GM18951 (cell line): ENCODE measurements at regions not wholly inside any gene's neighbourhood (a gene's known extent, or its start where the extent isn't known, plus 50 kb on each side); places are given as distances from the start of the nearest gene placed in this dataset.

Source experiments
- POLR2A ChIP-seq: IDR thresholded peaks from 4 replicates; pipeline ENCODE4 v1.6.1; 2011; ENCODE audit warnings: mild to moderate bottlenecking; ENCODE audit not compliant: insufficient read length, insufficient read depth; ENCODE audit errors: extremely low read depth
- in situ Hi-C: fragments of 300-500 bp; cut with MboI; formaldehyde crosslinking; loops from one replicate; pipeline ENCODE4 v1.12.0; 2022; ENCODE audit warnings: low sequenced_read_pairs, mixed read lengths, inconsistent platforms; ENCODE audit not compliant: unreplicated experiment

DNA sequence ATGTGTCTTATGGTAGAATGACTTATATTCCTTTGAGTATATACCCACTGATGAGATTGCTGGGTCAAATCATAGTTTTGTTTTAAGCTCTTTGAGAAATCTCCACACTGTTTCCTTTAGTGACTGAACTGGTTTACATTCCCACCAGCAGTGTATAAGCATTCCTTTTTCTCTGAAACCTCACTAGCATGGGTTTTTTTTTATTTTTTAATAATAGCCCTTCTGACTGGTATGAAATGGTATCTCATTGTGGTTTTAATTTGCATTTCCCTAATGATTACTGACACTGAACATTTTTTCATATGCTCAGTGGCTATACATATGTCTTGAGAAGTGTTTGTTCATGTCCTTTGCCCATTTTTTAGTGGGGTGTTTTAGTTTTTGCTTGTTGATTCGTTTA lies 494.3 kb downstream of the SQOR start:
- TF ChIP-seq POLR2A, result no peak
- in situ Hi-C loops, result no loop called here

- in situ Hi-C loops, result no loop called here
- no peak for TF ChIP-seq POLR2A
These were observed 497.0 kb downstream of the SQOR start for GRCh38 chr15:46131876-46132275.

DNA sequence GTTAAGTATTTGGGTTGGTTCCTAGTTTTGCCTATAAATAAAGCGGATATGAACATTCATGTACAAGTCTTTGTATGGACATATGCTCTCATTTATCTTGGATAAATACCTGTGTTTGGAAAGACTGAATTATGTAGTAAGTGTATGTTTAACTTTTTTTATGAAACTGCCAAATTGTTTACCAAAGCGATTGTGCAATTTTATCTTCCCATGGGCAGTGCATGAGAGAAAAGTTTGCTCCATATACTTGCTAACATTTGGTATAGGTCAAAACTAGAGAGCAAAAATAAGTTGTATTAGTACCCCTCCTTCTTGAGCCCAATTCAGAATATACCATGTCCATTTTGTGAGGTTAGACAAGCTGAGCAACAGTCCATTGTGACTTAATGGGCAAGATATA lies 502.6 kb downstream of the SQOR start:
- in situ Hi-C loops, result no loop called here
- TF ChIP-seq POLR2A, result no peak

GRCh38 chr15:46146002-46146401 lies 511.2 kb downstream of the SQOR start:
- no peak for TF ChIP-seq POLR2A
- in situ Hi-C loops, result no loop called here

- TF ChIP-seq POLR2A, result no peak
- in situ Hi-C loops, result no loop called here
These were observed 512.1 kb downstream of the SQOR start for GRCh38 chr15:46146915-46147314.

- no peak for TF ChIP-seq POLR2A
- in situ Hi-C loops, result no loop called here
These were observed 517.0 kb downstream of the SQOR start for GRCh38 chr15:46151786-46152185.

DNA sequence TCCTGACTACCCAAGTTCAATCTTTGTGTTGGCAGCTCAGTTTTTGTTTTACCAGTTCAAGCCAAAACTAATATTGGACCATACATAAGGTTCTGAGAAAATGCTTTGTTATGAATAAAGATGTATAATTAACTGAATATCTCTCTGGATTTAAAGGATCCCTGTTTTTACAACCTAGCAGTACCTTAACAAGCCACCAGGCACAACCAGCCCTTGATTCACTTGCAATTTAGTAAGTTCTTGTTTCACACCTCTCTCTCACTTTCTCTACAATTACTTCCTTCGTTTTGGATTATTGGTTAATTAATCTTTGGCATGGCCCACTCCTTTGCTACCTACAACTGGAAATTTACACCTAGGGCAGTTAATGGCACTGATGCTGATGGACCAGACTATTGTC lies 531.9 kb downstream of the SQOR start:
- no peak for TF ChIP-seq POLR2A
- in situ Hi-C loops, result no loop called here

- in situ Hi-C loops, result no loop called here
- no peak for TF ChIP-seq POLR2A
These were observed 535.5 kb downstream of the SQOR start for GRCh38 chr15:46170326-46170725.

GRCh38 chr15:46174122-46174521 lies 539.3 kb downstream of the SQOR start:
- in situ Hi-C loops, result no loop called here
- TF ChIP-seq POLR2A, result no peak

DNA sequence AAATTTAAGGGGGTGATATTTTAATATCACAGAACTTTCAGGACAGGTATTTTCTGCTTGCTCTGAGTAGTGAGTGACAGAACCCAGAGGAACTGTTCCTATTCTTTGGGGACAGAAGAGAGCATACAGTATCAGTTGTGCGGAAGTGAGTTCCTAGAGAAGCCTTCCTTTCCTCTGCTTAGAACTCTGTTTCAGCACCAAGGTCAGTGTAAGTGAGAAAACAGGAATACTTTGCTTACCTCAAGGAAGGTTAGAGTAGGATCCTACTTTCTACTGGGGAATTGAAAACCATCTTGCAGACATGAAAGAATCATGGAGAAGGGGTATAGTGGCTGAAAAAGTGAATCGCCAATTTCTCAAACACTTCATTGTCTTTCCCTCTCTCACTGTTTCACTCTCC lies 542.4 kb downstream of the SQOR start:
- TF ChIP-seq POLR2A, result no peak
- in situ Hi-C loops, result no loop called here

- TF ChIP-seq POLR2A, result no peak
- in situ Hi-C loops, result no loop called here
These were observed 543.3 kb downstream of the SQOR start for GRCh38 chr15:46178138-46178537.

- TF ChIP-seq POLR2A, result no peak
- in situ Hi-C loops, result no loop called here
These were observed 572.5 kb downstream of the SQOR start for GRCh38 chr15:46207341-46207740.

GRCh38 chr15:46213551-46213950 lies 578.7 kb downstream of the SQOR start:
- no peak for TF ChIP-seq POLR2A
- in situ Hi-C loops, result no loop called here

DNA sequence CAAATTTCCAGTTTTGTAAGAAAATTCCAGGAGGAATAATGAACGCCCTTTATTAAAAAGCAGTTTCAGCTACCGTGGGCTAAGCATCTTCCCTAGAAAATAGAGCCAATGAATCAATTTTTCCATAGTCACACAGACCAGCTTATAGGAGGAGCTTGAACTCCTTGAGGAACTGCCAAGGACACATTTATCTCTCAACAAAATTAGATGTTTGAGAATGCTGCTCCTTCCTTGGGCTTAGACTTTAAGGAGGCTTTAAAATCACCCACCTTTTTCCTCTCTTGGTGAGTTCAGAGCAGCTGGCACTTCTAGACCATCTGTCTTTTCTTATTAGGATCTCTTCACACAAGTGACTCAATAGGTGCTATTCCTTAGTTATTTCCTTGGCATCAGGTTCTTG lies 588.0 kb downstream of the SQOR start:
- TF ChIP-seq POLR2A, result no peak
- in situ Hi-C loops, result no loop called here

DNA sequence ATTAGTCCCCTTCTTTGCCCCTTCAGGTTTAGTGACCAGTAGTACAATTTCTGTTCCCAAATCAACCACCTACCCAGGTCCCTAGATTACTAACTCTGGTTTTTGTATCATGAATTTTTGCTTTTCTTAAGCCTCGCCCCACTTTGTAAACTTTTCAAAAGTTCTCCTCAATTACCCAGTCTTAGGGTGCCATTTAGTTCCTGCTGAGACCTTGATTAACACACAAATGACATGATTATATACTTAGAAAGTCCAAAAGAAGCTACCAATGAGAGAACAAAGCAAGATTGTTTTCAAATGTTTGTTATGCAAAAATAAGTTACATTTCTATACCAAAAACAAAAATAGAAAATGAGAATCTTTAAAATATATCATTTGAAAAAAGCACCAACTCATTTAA lies 594.4 kb downstream of the SQOR start:
- no peak for TF ChIP-seq POLR2A
- in situ Hi-C loops, result no loop called here

DNA sequence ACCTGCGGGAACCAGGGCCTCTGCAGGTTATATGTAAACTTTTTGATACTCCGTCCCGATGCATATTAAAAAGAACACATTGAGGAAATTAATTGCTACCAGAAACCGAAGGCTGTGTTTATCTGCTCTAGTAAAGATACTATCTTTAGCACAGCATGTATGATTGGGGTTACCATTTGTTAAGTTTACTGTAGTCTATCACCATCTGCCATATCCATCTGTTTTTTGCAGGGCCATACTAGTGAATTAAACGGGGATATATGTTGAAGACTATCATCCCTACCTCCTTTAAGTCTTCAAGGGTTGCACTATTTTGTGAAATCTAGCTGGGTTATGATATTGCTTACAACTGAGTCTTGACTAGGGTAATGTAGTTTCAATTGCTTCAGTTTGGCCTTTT lies 597.0 kb downstream of the SQOR start:
- in situ Hi-C loops, result no loop called here
- TF ChIP-seq POLR2A, result no peak

DNA sequence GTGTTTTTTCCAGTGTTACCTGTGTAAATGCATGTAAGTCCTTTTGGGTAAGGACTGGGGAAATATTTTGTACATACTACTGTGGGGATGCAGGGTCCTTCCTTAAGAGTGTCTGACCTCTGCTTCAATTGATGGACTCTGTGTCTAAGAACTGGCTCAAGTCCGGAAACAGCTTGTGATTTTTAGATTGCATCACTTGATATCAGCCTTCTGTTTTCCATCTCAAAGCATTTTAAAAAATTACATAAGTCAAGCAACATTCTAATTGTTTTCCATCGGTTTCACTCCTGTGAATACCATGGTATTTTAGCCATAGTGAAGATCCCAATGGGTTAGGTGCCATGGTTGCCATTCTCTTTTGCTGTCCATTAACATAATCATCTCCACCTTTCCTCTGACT lies 597.6 kb downstream of the SQOR start:
- in situ Hi-C loops, result no loop called here
- no peak for TF ChIP-seq POLR2A
